KMS-11 (cell line): ENCODE measurements at regions not wholly inside any gene's neighbourhood (a gene's known extent, or its start where the extent isn't known, plus 50 kb on each side); places are given as distances from the start of the nearest gene placed in this dataset.

Source experiments
- H2AFZ ChIP-seq: fragments of 200-600 bp; sonication (generic); 2 replicates; pipeline ENCODE4 v1.6.1; 2016; ENCODE audit warnings: antibody characterized with exemption, mixed run types, low read depth
- H3K27ac ChIP-seq: fragments of 200-600 bp; sonication (generic); 2 replicates; pipeline ENCODE4 v1.6.1; 2016; ENCODE audit warnings: mild to moderate bottlenecking, mixed run types
- H3K27me3 ChIP-seq: fragments of 200-600 bp; sonication (generic); 2 replicates; pipeline ENCODE4 v1.6.1; 2017; ENCODE audit warnings: mild to moderate bottlenecking, low read depth, mixed run types, moderate library complexity; ENCODE audit not compliant: insufficient read depth
- H3K36me3 ChIP-seq: fragments of 200-600 bp; sonication (generic); 2 replicates; pipeline ENCODE4 v1.6.1; 2017; ENCODE audit warnings: mild to moderate bottlenecking, mixed run types; ENCODE audit not compliant: insufficient read depth
- H3K4me1 ChIP-seq: fragments of 200-600 bp; sonication (generic); 2 replicates; pipeline ENCODE4 v1.6.1; 2016; ENCODE audit warnings: mild to moderate bottlenecking, low read depth, mixed run types; ENCODE audit not compliant: poor library complexity, severe bottlenecking
- H3K4me2 ChIP-seq: fragments of 200-600 bp; sonication (generic); 2 replicates; pipeline ENCODE4 v1.7.0; 2016; ENCODE audit warnings: mild to moderate bottlenecking, mixed run types
- H3K4me3 ChIP-seq: fragments of 200-600 bp; sonication (generic); IDR thresholded peaks from 2 replicates; pipeline ENCODE4 v1.6.1; 2017; ENCODE audit warnings: low read depth, low read length, mixed read lengths; ENCODE audit not compliant: insufficient read depth
- H3K79me2 ChIP-seq: fragments of 200-600 bp; sonication (generic); 2 replicates; pipeline ENCODE4 v1.6.1; 2016; ENCODE audit warnings: low read depth, mixed run types; ENCODE audit not compliant: insufficient read depth
- H3K9ac ChIP-seq: fragments of 200-600 bp; sonication (generic); 2 replicates; pipeline ENCODE4 v1.6.1; 2016; ENCODE audit warnings: mild to moderate bottlenecking, mixed run types
- H4K20me1 ChIP-seq: fragments of 200-600 bp; sonication (generic); 2 replicates; pipeline ENCODE4 v1.6.1; 2016; ENCODE audit warnings: mild to moderate bottlenecking, mixed run types; ENCODE audit not compliant: insufficient read depth
- TF ChIP-seq, protein P1 (sequence below): fragments of 200-600 bp; sonication (generic); conservative IDR thresholded peaks from 2 replicates; pipeline ENCODE4 v1.6.1; 2017; ENCODE audit warnings: low read depth, mild to moderate bottlenecking, antibody characterized with exemption, low read length, moderate library complexity, mixed read lengths

GRCh38 chr1:88571506-88571905 lies 112.6 kb upstream of the PKN2 start:
- Histone ChIP-seq H3K27ac (no peak overlapping the region), H2AFZ (no peak overlapping the region), H3K27me3 (no peaks in the 10 kb centered on the region), H3K79me2 (no peaks in the 10 kb centered on the region), H3K4me1 (no peaks in the 10 kb centered on the region), H3K4me2 (no peak overlapping the region), H4K20me1 (no peaks in the 10 kb centered on the region), H3K9ac (no peak overlapping the region), H3K4me3 (no peak overlapping the region), H3K36me3 (no peaks in the 10 kb centered on the region)
- TF ChIP-seq, protein P1, sequence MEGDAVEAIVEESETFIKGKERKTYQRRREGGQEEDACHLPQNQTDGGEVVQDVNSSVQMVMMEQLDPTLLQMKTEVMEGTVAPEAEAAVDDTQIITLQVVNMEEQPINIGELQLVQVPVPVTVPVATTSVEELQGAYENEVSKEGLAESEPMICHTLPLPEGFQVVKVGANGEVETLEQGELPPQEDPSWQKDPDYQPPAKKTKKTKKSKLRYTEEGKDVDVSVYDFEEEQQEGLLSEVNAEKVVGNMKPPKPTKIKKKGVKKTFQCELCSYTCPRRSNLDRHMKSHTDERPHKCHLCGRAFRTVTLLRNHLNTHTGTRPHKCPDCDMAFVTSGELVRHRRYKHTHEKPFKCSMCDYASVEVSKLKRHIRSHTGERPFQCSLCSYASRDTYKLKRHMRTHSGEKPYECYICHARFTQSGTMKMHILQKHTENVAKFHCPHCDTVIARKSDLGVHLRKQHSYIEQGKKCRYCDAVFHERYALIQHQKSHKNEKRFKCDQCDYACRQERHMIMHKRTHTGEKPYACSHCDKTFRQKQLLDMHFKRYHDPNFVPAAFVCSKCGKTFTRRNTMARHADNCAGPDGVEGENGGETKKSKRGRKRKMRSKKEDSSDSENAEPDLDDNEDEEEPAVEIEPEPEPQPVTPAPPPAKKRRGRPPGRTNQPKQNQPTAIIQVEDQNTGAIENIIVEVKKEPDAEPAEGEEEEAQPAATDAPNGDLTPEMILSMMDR: no peak

- H3K36me3 ChIP-seq: no peaks in the 10 kb centered on the region
- no peaks in the 10 kb centered on the region for H3K27me3 ChIP-seq
- H3K27ac ChIP-seq: no peak overlapping the region
- H4K20me1 ChIP-seq: no peaks in the 10 kb centered on the region
- no peaks in the 10 kb centered on the region for H3K4me1 ChIP-seq
- H3K4me3 ChIP-seq: no peak overlapping the region
- H3K79me2 ChIP-seq: no peaks in the 10 kb centered on the region
- no peak overlapping the region for H3K4me2 ChIP-seq
- no peak overlapping the region for H2AFZ ChIP-seq
- TF ChIP-seq, protein P1: no peak
- no peak overlapping the region for H3K9ac ChIP-seq
These were observed 104.5 kb upstream of the PKN2 start for GRCh38 chr1:88579598-88579997.

- Histone ChIP-seq H3K4me3 (no peak overlapping the region), H3K27ac (no peak overlapping the region), H3K27me3 (no peaks in the 10 kb centered on the region), H2AFZ (no peak overlapping the region), H3K36me3 (no peaks in the 10 kb centered on the region), H4K20me1 (no peaks in the 10 kb centered on the region), H3K4me1 (no peaks in the 10 kb centered on the region), H3K9ac (no peak overlapping the region), H3K79me2 (no peaks in the 10 kb centered on the region), H3K4me2 (no peak overlapping the region)
- TF ChIP-seq, protein P1: no peak
These were observed 102.4 kb upstream of the PKN2 start for GRCh38 chr1:88581703-88582102.

DNA sequence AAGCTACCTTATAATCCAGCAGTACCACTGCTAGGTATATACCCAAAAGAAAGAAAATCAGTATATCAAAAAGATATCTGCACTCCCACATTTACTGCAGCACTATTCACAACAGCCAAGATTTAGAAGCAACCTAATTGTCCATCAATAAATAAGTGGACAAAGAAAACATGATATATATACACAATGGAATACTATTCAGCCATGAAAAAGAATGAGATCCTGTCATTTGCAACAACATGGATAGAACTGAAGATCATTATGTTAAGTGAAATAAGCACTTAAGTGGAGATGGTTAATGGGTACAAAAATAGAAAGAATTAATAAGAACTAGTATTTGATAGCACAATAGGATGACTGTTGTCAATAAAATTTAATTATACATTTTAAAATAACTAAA lies 90.7 kb upstream of the PKN2 start:
- Histone ChIP-seq H2AFZ (no peak overlapping the region), H3K36me3 (no peaks in the 10 kb centered on the region), H4K20me1 (no peaks in the 10 kb centered on the region), H3K4me2 (no peak overlapping the region), H3K4me3 (no peak overlapping the region), H3K79me2 (no peaks in the 10 kb centered on the region), H3K27ac (no peak overlapping the region), H3K27me3 (no peaks in the 10 kb centered on the region), H3K9ac (no peak overlapping the region), H3K4me1 (no peaks in the 10 kb centered on the region)
- TF ChIP-seq, protein P1: no peak
